Colonic mucosa (tissue), 4 donors: ENCODE measurements at regions not wholly inside any gene's neighbourhood (a gene's known extent, or its start where the extent isn't known, plus 50 kb on each side); places are given as distances from the start of the nearest gene placed in this dataset.

Experiments
- DNase-seq: peaks from one replicate; pipeline ENCODE4 v3.0.0-alpha.2; 2020
- H3K27ac ChIP-seq: fragments of 200-600 bp; one replicate; pipeline ENCODE4 v1.8.0; 2021
- H3K27me3 ChIP-seq: fragments of 200-600 bp; one replicate; pipeline ENCODE4 v1.8.0; 2021
- H3K36me3 ChIP-seq: fragments of 200-600 bp; one replicate; pipeline ENCODE4 v1.8.0; 2021
- H3K4me1 ChIP-seq: fragments of 200-600 bp; one replicate; pipeline ENCODE4 v1.8.0; 2021; ENCODE audit warnings: mild to moderate bottlenecking
- H3K4me3 ChIP-seq: fragments of 200-600 bp; one replicate; pipeline ENCODE4 v1.8.0; 2021
- H3K9ac ChIP-seq, 2 donors: one replicate each; pipeline ENCODE4 v1.7.0; 2013; ENCODE audit warnings: control low read depth in 2 of 2, low read depth in 2 of 2, low read length in 2 of 2
- H3K9me3 ChIP-seq: fragments of 200-600 bp; one replicate; pipeline ENCODE4 v1.8.0; 2021
- intact Hi-C: fragments of 100-400 bp; cut with DNase I; formaldehyde crosslinking; loops from one replicate; pipeline ENCODE4 v1.14.1; 2022
- TF ChIP-seq, protein P1 (sequence below): fragments of 200-600 bp; IDR thresholded peaks from one replicate; pipeline ENCODE4 v1.8.0; 2022; ENCODE audit warnings: antibody characterized with exemption, mild to moderate bottlenecking
- donor health status: healthy.
- donor health status: DM: no; HTN: no; CAD: no.
- donor health status: DM: no; HTN: no; CAD: no.

DNA sequence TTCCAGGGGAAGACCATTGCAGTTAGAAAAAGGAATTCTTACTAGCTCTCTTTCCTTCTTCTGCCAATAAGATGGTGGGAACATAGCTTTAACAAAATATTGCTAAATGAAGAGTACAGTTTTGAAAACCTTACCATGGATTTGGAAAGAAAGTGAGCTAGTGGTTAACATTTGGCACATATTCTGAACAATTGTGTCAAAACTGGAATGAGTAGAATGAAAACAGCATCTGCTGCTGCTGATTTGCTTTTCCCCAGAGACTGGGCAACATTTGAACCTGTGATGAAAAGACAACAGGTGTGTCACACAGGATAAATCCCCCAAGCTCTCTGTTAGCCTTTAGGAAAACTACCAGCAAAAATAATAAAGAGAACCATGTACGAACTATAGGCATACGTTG is 761.4 kb downstream of the KCNA4 start:
- H3K9ac ChIP-seq: no peak overlapping the region
- no peaks in the 10 kb centered on the region for H3K9me3 ChIP-seq
- no peak for DNase-seq
- TF ChIP-seq, protein P1, sequence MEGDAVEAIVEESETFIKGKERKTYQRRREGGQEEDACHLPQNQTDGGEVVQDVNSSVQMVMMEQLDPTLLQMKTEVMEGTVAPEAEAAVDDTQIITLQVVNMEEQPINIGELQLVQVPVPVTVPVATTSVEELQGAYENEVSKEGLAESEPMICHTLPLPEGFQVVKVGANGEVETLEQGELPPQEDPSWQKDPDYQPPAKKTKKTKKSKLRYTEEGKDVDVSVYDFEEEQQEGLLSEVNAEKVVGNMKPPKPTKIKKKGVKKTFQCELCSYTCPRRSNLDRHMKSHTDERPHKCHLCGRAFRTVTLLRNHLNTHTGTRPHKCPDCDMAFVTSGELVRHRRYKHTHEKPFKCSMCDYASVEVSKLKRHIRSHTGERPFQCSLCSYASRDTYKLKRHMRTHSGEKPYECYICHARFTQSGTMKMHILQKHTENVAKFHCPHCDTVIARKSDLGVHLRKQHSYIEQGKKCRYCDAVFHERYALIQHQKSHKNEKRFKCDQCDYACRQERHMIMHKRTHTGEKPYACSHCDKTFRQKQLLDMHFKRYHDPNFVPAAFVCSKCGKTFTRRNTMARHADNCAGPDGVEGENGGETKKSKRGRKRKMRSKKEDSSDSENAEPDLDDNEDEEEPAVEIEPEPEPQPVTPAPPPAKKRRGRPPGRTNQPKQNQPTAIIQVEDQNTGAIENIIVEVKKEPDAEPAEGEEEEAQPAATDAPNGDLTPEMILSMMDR: no peak
- H3K4me3 ChIP-seq: no peak overlapping the region
- H3K27ac ChIP-seq: no peak overlapping the region
- no peaks in the 10 kb centered on the region for H3K36me3 ChIP-seq
- H3K27me3 ChIP-seq: no peaks in the 10 kb centered on the region
- intact Hi-C loops: no loop called here
- H3K4me1 ChIP-seq: no peaks in the 10 kb centered on the region

DNA sequence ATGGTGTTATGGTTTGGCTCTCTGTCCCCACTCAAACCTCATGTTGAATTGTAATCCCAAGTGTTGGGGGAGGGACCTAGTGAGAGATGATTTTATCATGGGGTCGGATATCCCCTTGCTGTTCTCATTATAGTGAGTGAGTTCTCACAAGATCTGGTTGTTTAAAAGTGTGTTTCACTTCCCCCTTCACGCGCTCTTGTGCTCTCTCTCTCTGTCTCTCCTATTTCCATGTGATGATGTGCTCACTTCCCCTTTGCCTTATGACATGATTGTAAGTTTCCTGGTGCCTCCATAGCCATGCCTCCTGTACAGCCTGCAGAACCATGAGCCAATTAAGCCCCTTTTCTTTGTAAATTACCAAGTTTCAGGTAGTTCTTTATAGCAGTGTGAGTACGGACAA is 765.1 kb downstream of the KCNA4 start:
- Histone ChIP-seq H3K27me3 (no peaks in the 10 kb centered on the region), H3K4me1 (no peaks in the 10 kb centered on the region), H3K9me3 (no peaks in the 10 kb centered on the region), H3K4me3 (no peak overlapping the region), H3K9ac (no peak overlapping the region), H3K36me3 (no peaks in the 10 kb centered on the region), H3K27ac (no peak overlapping the region)
- no peak for DNase-seq
- intact Hi-C loops: no loop called here
- TF ChIP-seq, protein P1: no peak

DNA sequence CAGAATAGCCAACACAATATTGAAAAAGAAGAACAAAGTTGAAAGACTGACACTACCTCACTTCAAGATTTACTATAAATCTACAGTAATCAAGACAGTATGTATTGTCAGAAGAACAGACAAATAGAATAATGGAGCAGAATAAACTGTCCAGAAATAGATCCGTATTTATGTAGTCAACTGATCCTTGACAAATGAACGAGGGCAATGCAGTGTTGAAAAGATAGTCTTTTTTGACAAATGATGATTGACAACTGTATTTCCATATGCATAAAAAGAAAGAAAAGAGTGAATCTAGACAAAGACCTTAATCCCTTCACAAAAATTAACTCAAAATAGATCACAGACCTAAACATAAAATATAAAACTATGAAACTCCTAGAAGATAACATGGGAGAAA is 767.1 kb downstream of the KCNA4 start:
- Histone ChIP-seq H3K27me3 (no peaks in the 10 kb centered on the region), H3K27ac (no peak overlapping the region), H3K4me1 (no peaks in the 10 kb centered on the region), H3K4me3 (no peak overlapping the region), H3K9ac (no peak overlapping the region), H3K36me3 (no peaks in the 10 kb centered on the region), H3K9me3 (no peaks in the 10 kb centered on the region)
- TF ChIP-seq, protein P1: no peak
- no peak for DNase-seq
- intact Hi-C loops: no loop called here

DNA sequence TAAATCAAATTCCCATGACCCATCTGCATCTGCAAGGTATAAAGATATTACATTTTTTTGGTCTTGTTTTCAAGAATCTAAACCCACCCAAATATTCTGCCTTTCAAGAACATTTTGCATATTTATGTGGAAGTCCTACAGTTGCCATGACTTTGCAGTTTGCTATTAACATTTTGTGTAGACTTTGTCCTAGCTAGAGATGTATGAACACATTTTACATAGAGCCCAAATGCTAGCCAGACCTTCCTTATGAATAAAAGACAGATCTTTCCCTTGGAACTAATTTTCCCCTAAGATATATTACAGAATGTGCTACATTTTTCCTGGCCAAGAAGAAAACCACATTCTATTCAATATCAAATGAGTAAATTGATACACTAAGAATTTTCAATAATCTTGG is 772.5 kb downstream of the KCNA4 start:
- no peak for DNase-seq
- Histone ChIP-seq H3K9ac (no peak overlapping the region), H3K4me3 (no peak overlapping the region), H3K4me1 (no peaks in the 10 kb centered on the region), H3K27me3 (no peaks in the 10 kb centered on the region), H3K27ac (no peak overlapping the region), H3K36me3 (no peaks in the 10 kb centered on the region), H3K9me3 (no peaks in the 10 kb centered on the region)
- intact Hi-C loops: no loop called here
- TF ChIP-seq, protein P1: no peak

DNA sequence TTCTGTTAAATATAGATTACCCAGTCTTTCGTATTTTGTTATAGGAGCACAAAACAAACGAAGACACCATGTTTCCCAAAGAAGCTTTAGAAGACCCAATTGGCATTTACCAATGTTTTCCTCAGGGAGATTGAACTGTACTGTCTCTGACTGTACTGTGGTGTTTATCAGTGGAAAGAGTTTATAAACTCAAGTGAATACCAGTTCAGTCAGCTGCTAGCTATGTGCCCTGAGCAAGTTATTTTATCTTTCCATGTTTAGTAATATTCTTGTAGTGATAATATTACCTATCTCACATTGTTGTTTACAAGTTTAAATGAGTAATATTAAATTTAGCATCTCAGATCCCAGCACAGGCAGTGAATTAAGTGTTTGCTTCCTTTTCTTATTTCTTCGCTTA is 773.2 kb downstream of the KCNA4 start:
- Histone ChIP-seq H3K36me3 (no peaks in the 10 kb centered on the region), H3K9ac (no peak overlapping the region), H3K4me3 (no peak overlapping the region), H3K27ac (no peak overlapping the region), H3K9me3 (no peaks in the 10 kb centered on the region), H3K27me3 (no peaks in the 10 kb centered on the region), H3K4me1 (no peaks in the 10 kb centered on the region)
- DNase-seq: no peak
- intact Hi-C loops: no loop called here
- TF ChIP-seq, protein P1: no peak

DNA sequence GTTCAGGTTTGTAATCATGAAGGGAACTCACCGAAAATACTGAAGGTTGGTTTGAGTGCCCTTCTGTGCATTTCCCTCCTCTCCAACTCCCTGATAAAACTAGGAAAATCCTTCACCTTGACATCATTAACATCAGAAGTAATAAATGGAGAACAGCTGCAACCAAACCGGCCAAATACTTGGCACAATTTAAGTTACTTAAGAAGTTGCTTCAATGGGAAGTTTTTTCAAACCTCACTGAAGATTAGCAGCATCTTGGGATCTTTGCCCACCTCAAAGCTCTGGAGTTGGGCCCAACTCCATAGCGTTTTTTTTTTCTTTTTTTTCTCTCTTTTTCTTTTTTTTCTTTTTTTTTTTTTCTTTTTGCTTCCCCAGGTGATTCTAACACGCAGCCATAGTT is 784.8 kb downstream of the KCNA4 start:
- TF ChIP-seq, protein P1: no peak
- intact Hi-C loops: no loop called here
- no peaks in the 10 kb centered on the region for H3K27me3 ChIP-seq
- H3K9me3 ChIP-seq: no peaks in the 10 kb centered on the region
- H3K4me3 ChIP-seq: no peak overlapping the region
- H3K36me3 ChIP-seq: no peaks in the 10 kb centered on the region
- no peaks in the 10 kb centered on the region for H3K4me1 ChIP-seq
- H3K27ac ChIP-seq: no peak overlapping the region
- DNase-seq: no peak
- no peak overlapping the region for H3K9ac ChIP-seq
